ENCODE measurements at regions not wholly inside any gene's neighbourhood (a gene's known extent, or its start where the extent isn't known, plus 50 kb on each side); places are given as distances from the start of the nearest gene placed in this dataset.
"Not testable (repeated sequence)": the region's sequence is repeated elsewhere in the genome, so short reads cannot be mapped to it uniquely, and the experiment has no call there.

- no peaks in the 10 kb centered on the region for H3K36me3 ChIP-seq
- no peaks in the 10 kb centered on the region for H3K9me3 ChIP-seq
- no peak overlapping the region for H3K4me3 ChIP-seq
- DNase-seq = no peak
- H3K27me3 ChIP-seq = peaks cover 21% of the 10 kb centered on the region
Observed at GRCh38 chr3:124364317-124365020, 365.8 kb upstream of the UMPS start.

DNA sequence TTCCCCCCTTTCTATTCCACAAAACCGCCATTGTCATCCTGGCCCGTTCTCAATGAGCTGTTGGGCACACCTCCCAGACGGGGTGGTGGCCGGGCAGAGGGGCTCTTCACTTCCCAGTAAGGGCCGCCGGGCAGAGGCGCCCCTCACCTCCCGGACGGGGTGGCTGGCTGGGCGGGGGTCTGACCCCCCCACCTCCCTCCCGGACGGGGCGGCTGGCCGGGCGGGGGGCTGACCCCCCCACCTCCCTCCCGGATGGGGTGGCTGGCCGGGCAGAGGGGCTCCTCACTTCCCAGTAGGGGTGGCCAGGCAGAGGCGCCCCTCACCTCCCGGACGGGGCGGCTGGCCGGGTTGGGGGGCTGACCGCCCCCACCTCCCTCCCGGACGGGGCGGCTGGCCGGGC, 363.6 kb upstream of the UMPS start:
- DNase-seq, H3K36me3 ChIP-seq, H3K4me3 ChIP-seq, H3K9me3 ChIP-seq: not testable (repeated sequence)
- H3K27me3 ChIP-seq = peaks cover 26% of the 10 kb centered on the region

DNA sequence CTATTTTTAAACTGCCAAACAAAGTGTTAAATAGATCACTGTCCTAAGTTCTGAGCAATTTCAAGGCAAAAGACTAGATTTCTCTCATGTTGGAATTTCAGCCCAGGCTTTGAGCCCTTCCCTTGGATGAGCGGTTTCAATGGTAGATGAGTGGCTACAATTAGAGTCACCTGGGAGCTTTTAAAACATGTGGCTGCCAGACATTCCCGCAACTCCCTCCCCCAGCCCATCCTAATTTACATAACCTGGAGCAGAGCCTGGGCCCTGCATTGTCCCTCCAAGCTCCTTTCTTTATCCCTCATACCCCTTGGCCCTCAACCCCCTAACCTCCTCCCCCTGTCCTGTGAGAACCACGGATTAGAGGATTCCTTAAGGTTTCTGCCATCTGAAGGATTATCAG, 357.5 kb upstream of the UMPS start:
- H3K36me3 ChIP-seq = no peaks in the 10 kb centered on the region
- H3K27me3 ChIP-seq = peaks cover 22% of the 10 kb centered on the region
- no peaks in the 10 kb centered on the region for H3K9me3 ChIP-seq
- no peak for DNase-seq
- H3K4me3 ChIP-seq = no peak overlapping the region

DNA sequence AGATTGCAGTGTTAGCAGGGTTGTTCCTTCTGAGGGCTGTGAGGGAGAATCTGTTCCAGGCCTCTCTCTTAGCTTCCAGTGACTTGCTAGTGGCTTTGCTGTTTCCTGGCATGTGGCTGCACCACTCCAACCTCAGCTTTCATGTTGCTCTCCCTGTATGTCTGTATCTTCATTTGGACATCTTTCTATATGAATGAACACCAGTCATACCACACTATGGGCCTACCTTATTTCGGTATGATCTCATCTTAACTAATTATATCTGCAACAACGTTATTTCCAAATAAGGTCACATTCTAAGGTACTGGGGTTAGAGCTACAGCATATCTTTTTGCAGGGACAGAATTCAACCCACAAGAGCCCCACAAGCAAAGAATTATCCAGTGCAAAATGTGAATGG, 356.7 kb upstream of the UMPS start:
- no peaks in the 10 kb centered on the region for H3K36me3 ChIP-seq
- DNase-seq = no peak
- H3K9me3 ChIP-seq = no peaks in the 10 kb centered on the region
- no peak overlapping the region for H3K4me3 ChIP-seq
- H3K27me3 ChIP-seq = peaks cover 29% of the 10 kb centered on the region

GRCh38 chr3:124374583-124374982, 355.7 kb upstream of the UMPS start:
- no peak for DNase-seq
- no peak overlapping the region for H3K4me3 ChIP-seq
- H3K27me3 ChIP-seq = peaks cover 32% of the 10 kb centered on the region
- no peaks in the 10 kb centered on the region for H3K9me3 ChIP-seq
- H3K36me3 ChIP-seq = no peaks in the 10 kb centered on the region

GRCh38 chr3:124381575-124382333, 348.5 kb upstream of the UMPS start:
- peak; percentile 25 for DNase-seq
- H3K9me3 ChIP-seq = no peaks in the 10 kb centered on the region
- H3K27me3 ChIP-seq = peaks cover 45% of the 10 kb centered on the region
- H3K4me3 ChIP-seq = no peak overlapping the region
- no peaks in the 10 kb centered on the region for H3K36me3 ChIP-seq

GRCh38 chr3:124383051-124383450, 347.2 kb upstream of the UMPS start:
- H3K27me3 ChIP-seq = peaks cover 46% of the 10 kb centered on the region
- H3K4me3 ChIP-seq = no peak overlapping the region
- DNase-seq = no peak
- H3K9me3 ChIP-seq = no peaks in the 10 kb centered on the region
- H3K36me3 ChIP-seq = no peaks in the 10 kb centered on the region

GRCh38 chr3:124383846-124384466, 346.3 kb upstream of the UMPS start:
- Histone ChIP-seq H3K4me3 (no peak overlapping the region), H3K27me3 (peaks cover 48% of the 10 kb centered on the region), H3K9me3 (no peaks in the 10 kb centered on the region), H3K36me3 (no peaks in the 10 kb centered on the region)
- no peak for DNase-seq

DNA sequence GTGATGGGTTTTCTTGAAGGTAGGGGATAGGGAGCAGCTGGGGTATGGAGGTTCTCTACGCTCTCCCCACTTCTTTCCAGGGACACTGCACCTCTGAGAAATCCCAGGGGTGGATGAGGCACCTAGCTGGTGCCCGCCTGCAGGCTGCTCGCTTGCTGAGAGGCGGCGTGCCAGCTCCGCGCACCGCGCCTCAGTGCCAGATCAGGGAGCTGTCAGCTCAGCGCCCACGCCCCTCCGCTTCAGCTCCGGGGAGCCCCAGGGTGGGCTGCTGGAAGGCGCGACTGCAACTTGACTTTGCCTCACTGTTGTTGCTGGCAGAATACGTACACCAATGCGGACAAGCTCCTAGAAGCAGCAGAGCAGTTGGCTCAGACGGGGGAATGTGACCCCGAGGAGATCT, 345.7 kb upstream of the UMPS start:
- H3K9me3 ChIP-seq = no peaks in the 10 kb centered on the region
- H3K4me3 ChIP-seq = no peak overlapping the region
- no peaks in the 10 kb centered on the region for H3K36me3 ChIP-seq
- H3K27me3 ChIP-seq = peaks cover 52% of the 10 kb centered on the region
- DNase-seq = no peak

DNA sequence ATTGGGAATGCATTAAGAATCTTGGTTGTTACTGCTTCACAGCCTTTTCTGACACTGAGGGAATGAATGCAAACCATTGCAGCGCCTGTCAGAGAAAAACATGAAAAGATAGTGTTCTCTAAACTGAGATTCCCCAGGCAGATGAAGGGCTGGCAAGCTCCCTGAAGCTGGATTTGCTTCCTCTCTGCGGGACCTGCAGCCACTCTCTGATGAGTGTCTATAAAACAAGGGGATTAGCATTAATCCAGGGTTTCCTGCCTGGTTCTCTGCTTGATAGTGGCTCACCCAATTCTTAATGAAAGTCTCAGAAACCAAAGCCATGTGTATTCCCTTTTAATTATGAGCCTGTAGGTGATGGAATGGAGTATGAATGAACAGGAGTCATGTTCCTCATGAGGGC, 344.3 kb upstream of the UMPS start:
- no peak overlapping the region for H3K4me3 ChIP-seq
- H3K27me3 ChIP-seq = peaks cover 64% of the 10 kb centered on the region
- no peaks in the 10 kb centered on the region for H3K36me3 ChIP-seq
- peak; percentile 25 for DNase-seq
- no peaks in the 10 kb centered on the region for H3K9me3 ChIP-seq

GRCh38 chr3:124386996-124387595, 343.2 kb upstream of the UMPS start:
- Histone ChIP-seq H3K9me3 (no peaks in the 10 kb centered on the region), H3K27me3 (peaks cover 68% of the 10 kb centered on the region), H3K36me3 (no peaks in the 10 kb centered on the region), H3K4me3 (no peak overlapping the region)
- no peak for DNase-seq

GRCh38 chr3:124391774-124392173, 338.5 kb upstream of the UMPS start:
- H3K4me3 ChIP-seq = no peak overlapping the region
- H3K9me3 ChIP-seq = no peaks in the 10 kb centered on the region
- H3K36me3 ChIP-seq = no peaks in the 10 kb centered on the region
- DNase-seq = no peak
- H3K27me3 ChIP-seq = peaks cover 43% of the 10 kb centered on the region

DNA sequence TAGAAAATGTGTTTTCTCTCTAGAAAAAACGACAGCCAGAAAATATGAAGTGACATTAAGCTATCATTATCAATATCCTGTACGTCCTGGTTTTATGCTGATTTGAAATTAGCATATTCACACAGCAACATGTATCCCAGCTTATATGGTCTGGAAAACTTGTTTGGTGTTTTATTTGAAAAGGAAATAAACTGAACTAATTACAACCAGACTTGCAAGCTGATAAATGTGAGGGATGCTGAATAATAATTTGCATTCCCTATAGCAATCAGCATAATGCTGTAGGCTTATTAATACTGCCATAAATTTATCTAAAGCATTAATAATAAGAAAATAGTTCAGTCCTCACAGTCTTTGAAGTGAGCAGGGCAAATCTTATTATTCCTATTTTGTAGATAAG, 336.9 kb upstream of the UMPS start:
- DNase-seq = no peak
- no peak overlapping the region for H3K4me3 ChIP-seq
- H3K9me3 ChIP-seq = no peaks in the 10 kb centered on the region
- H3K27me3 ChIP-seq = peaks cover 34% of the 10 kb centered on the region
- no peaks in the 10 kb centered on the region for H3K36me3 ChIP-seq

DNA sequence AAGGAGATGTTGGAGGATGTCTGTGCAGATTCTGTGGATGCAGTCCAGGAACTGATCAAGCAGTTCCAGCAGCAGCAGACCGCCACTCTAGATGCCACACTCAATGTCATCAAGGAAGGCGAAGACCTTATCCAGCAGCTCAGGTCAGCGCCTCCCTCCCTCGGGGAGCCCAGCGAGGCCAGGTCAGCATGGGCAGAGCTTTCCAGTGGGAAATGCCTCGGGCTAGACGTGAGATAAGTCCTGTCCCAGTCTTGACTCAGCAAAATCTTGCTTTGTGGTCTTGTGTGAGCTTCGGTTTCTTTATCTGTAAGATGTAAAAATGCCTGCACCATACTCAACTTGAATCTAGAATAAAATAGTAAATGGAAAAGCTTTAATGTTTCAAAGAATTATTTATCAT, 335.1 kb upstream of the UMPS start:
- H3K27me3 ChIP-seq = peaks cover 29% of the 10 kb centered on the region
- no peak overlapping the region for H3K4me3 ChIP-seq
- no peak for DNase-seq
- no peaks in the 10 kb centered on the region for H3K36me3 ChIP-seq
- no peaks in the 10 kb centered on the region for H3K9me3 ChIP-seq

DNA sequence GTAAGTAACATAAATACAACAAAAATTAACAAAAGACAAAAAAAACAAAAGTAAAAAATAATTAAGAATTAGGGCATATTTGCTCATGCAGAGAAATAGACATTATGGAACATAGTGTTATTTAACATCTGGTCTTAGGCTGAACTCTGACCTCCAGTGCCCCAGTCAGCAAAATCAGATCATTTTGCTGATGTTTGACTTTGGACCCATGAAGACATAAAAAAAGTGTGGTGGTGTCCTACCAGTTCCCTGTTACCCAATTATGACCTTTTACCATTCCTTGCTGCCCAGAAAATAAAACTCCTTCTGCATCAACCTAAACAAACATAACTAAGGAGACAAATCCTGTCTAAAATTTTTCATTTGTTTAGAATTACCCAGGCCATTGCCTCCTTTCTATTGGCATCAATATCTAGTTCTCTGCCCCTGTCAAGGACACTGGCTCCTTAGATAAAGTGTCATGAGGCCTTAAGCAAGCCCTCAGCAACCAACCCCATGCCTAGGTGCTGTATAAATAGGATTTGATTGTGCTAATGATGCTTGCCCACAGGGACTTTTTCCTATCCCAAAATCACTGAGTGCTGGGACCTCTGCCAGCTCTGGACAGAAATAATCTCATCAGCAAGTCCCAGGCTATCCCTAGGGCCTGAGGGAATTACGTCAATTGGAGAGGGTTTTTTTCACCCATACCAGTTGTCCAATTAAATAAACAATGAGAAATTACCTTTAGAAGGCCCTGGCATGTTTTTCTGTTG, 334.5 kb upstream of the UMPS start:
- no peaks in the 10 kb centered on the region for H3K9me3 ChIP-seq
- no peak overlapping the region for H3K4me3 ChIP-seq
- H3K27me3 ChIP-seq = peaks cover 29% of the 10 kb centered on the region
- DNase-seq = no peak
- H3K36me3 ChIP-seq = no peaks in the 10 kb centered on the region

DNA sequence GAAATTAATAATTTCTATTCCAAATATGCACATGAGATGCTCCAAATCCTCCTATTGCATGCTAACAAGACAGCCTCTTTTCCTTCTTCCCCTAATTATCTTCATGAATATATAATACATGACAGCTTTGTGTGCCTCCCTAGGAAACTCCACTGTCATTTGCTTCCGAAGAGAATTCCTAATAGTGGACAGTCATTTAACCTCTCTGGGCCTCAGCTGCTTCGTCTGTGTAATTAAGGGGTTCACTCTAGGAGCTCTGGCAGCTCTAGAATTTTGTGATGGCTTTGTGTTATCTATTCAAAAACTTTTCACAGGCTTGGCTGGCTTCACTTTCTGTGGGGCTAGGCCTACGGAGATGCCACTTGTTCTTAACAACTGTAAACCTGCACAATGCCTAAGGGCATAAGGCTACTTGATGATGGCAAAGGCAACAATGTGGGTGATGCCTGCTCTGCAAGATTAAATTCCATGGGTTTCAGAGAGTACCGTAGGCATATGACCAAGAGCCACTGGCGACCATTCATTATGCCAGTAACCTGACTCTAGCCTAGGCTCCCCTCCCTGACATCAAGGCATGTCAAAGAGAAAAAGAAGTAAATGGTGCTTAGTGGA, 333.8 kb upstream of the UMPS start:
- peaks cover 23% of the 10 kb centered on the region for H3K27me3 ChIP-seq
- H3K9me3 ChIP-seq = no peaks in the 10 kb centered on the region
- DNase-seq = no peak
- no peak overlapping the region for H3K4me3 ChIP-seq
- H3K36me3 ChIP-seq = no peaks in the 10 kb centered on the region
